ENCODE measurements at regions not wholly inside any gene's neighbourhood (a gene's known extent, or its start where the extent isn't known, plus 50 kb on each side); places are given as distances from the start of the nearest gene placed in this dataset.
"Not testable (repeated sequence)": the region's sequence is repeated elsewhere in the genome, so short reads cannot be mapped to it uniquely, and the experiment has no call there.

GRCh38 chr14:43316427-43316826, 1190.7 kb downstream of the FSCB start:
- no peak overlapping the region for H3K4me3 ChIP-seq (ENCODE audit: low read depth, low read length)
- no peak for TF ChIP-seq CTCF (conservative IDR thresholded peaks at IDR 0.05; ENCODE audit: low read depth, low read length)

GRCh38 chr14:43313719-43314118, 1193.4 kb downstream of the FSCB start:
- H3K4me3 ChIP-seq (ENCODE audit: low read depth, low read length) = no peak overlapping the region
- TF ChIP-seq CTCF (conservative IDR thresholded peaks at IDR 0.05; ENCODE audit: low read depth, low read length) = no peak
- no peak for DNase-seq (ENCODE audit: low read depth)

More at GRCh38 chr14:43316427-43316826, 1190.7 kb downstream of the FSCB start:
- DNase-seq (ENCODE audit: low read depth) = no peak

GRCh38 chr14:43308421-43309110, 1198.5 kb downstream of the FSCB start:
- no peak for TF ChIP-seq CTCF (conservative IDR thresholded peaks at IDR 0.05; ENCODE audit: low read depth, low read length)
- DNase-seq (ENCODE audit: low read depth) = no peak
- H3K4me3 ChIP-seq (ENCODE audit: low read depth, low read length) = no peak overlapping the region

GRCh38 chr14:43307836-43308235, 1199.2 kb downstream of the FSCB start:
- TF ChIP-seq CTCF (conservative IDR thresholded peaks at IDR 0.05; ENCODE audit: low read depth, low read length) = no peak
- DNase-seq (ENCODE audit: low read depth) = no peak
- no peak overlapping the region for H3K4me3 ChIP-seq (ENCODE audit: low read depth, low read length)

- no peak for DNase-seq (ENCODE audit: low read depth)
Observed at GRCh38 chr14:43306053-43306452, 1201.0 kb downstream of the FSCB start.

GRCh38 chr14:43297794-43298193, 1209.3 kb downstream of the FSCB start:
- no peak overlapping the region for H3K4me3 ChIP-seq (ENCODE audit: low read depth, low read length)
- TF ChIP-seq CTCF (conservative IDR thresholded peaks at IDR 0.05; ENCODE audit: low read depth, low read length) = no peak
- DNase-seq (ENCODE audit: low read depth) = no peak

More at GRCh38 chr14:43306053-43306452, 1201.0 kb downstream of the FSCB start:
- no peak for TF ChIP-seq CTCF (conservative IDR thresholded peaks at IDR 0.05; ENCODE audit: low read depth, low read length)
- no peak overlapping the region for H3K4me3 ChIP-seq (ENCODE audit: low read depth, low read length)

- not testable (repeated sequence) for H3K4me3 ChIP-seq (ENCODE audit: low read depth, low read length); DNase-seq (ENCODE audit: low read depth)
Observed at GRCh38 chr14:43296061-43296460, 1211.0 kb downstream of the FSCB start.

All from choroid plexus epithelial cell (primary cell).